ENCODE measurements at regions not wholly inside any gene's neighbourhood (a gene's known extent, or its start where the extent isn't known, plus 50 kb on each side); places are given as distances from the start of the nearest gene placed in this dataset.

- Histone ChIP-seq H3K4me1 (replicated peaks in 1 of 2) (no peaks in the 10 kb centered on the region), H3K27me3 (peaks cover 4% of the 10 kb centered on the region), H3K4me3 (no peak overlapping the region), H3K36me3 (replicated peaks in 1 of 2) (no peaks in the 10 kb centered on the region), H3K27ac (no peak overlapping the region), H3K9me3 (replicated peaks in 1 of 3) (no peaks in the 10 kb centered on the region)
- TF ChIP-seq POLR2A (IDR thresholded peaks at IDR 0.05) (no peak), CTCF (IDR thresholded peaks at IDR 0.05) (no peak)
- intact Hi-C loops (cut with DNase I): no loop called here
- no peak for DNase-seq
- 81 to 91% (median 87%) methylated on average over 3 of the region's 3 CpGs for WGBS, 4 donors
These were observed 64.9 kb upstream of the IL12B start for GRCh38 chr5:159395202-159395601.

- intact Hi-C loops (cut with DNase I): no loop called here
- Histone ChIP-seq H3K4me1 (replicated peaks in 1 of 2) (no peaks in the 10 kb centered on the region), H3K9me3 (replicated peaks in 1 of 3) (no peaks in the 10 kb centered on the region), H3K27ac (no peak overlapping the region), H3K4me3 (no peak overlapping the region), H3K27me3 (peaks cover 4% of the 10 kb centered on the region), H3K36me3 (replicated peaks in 1 of 2) (no peaks in the 10 kb centered on the region)
- 72 to 77% (median 74%) methylated on average over 3 of the region's 3 CpGs for WGBS, 4 donors
- DNase-seq: no peak
- TF ChIP-seq CTCF (IDR thresholded peaks at IDR 0.05) (no peak), POLR2A (IDR thresholded peaks at IDR 0.05) (no peak)
These were observed 68.6 kb upstream of the IL12B start for GRCh38 chr5:159398936-159399335.

GRCh38 chr5:159400476-159400875, 70.2 kb upstream of the IL12B start:
- Histone ChIP-seq H3K27ac (no peak overlapping the region), H3K27me3 (no peaks in the 10 kb centered on the region), H3K9me3 (replicated peaks in 1 of 3) (no peaks in the 10 kb centered on the region), H3K4me1 (replicated peaks in 1 of 2) (no peaks in the 10 kb centered on the region), H3K36me3 (replicated peaks in 1 of 2) (no peaks in the 10 kb centered on the region), H3K4me3 (no peak overlapping the region)
- no peak for TF ChIP-seq POLR2A (IDR thresholded peaks at IDR 0.05)
- TF ChIP-seq CTCF (IDR thresholded peaks at IDR 0.05): no peak
- 51 to 86% (median 82%) methylated on average over 3 of the region's 3 CpGs for WGBS, 4 donors
- intact Hi-C loops (cut with DNase I): no loop called here
- DNase-seq: no peak

GRCh38 chr5:159402311-159402710, 72.0 kb upstream of the IL12B start:
- WGBS, 4 donors: 80 to 100% (median 90%) methylated on average over 1 of the region's 1 CpG
- TF ChIP-seq CTCF (IDR thresholded peaks at IDR 0.05) (no peak), POLR2A (IDR thresholded peaks at IDR 0.05) (no peak)
- H3K4me3 ChIP-seq: no peak overlapping the region
- no peaks in the 10 kb centered on the region for H3K4me1 ChIP-seq (replicated peaks in 1 of 2)
- H3K27me3 ChIP-seq: peaks cover 3% of the 10 kb centered on the region
- no peak for DNase-seq
- intact Hi-C loops (cut with DNase I): no loop called here
- H3K27ac ChIP-seq: no peak overlapping the region
- no peaks in the 10 kb centered on the region for H3K9me3 ChIP-seq (replicated peaks in 1 of 3)
- no peaks in the 10 kb centered on the region for H3K36me3 ChIP-seq (replicated peaks in 1 of 2)
